ENCODE measurements at regions not wholly inside any gene's neighbourhood (a gene's known extent, or its start where the extent isn't known, plus 50 kb on each side); places are given as distances from the start of the nearest gene placed in this dataset.

DNA sequence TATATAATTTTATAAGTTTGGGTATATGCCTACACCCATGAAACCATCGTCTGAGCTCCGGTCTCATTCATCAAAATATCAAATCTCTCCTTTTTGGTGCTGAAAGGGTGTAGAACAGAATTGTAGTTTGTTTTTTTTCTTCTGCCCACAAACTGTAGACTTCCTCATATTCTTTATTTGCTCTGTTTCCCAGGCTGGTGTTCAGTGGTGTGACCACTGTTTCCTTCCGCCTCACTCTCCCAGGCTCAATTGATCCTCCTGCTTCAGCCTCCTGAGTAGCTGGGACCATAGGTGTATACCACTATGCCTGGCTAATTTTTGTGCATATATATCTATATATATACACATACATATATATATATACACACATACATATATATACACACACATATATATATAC lies 139.6 kb upstream of the HCRTR2 start:
- Mint-ChIP-seq H3K4me3 (ENCODE audit: unreplicated experiment) (no peak overlapping the region), H3K36me3 (ENCODE audit: unreplicated experiment) (no peaks in the 10 kb centered on the region), H3K9me3 (ENCODE audit: unreplicated experiment) (no peaks in the 10 kb centered on the region), H3K4me1 (ENCODE audit: low read depth, unreplicated experiment) (no peaks in the 10 kb centered on the region), H3K27ac (ENCODE audit: unreplicated experiment) (no peak overlapping the region), H3K27me3 (ENCODE audit: unreplicated experiment) (no peaks in the 10 kb centered on the region)
- DNase-seq: no peak
- TF ChIP-seq, protein P1, sequence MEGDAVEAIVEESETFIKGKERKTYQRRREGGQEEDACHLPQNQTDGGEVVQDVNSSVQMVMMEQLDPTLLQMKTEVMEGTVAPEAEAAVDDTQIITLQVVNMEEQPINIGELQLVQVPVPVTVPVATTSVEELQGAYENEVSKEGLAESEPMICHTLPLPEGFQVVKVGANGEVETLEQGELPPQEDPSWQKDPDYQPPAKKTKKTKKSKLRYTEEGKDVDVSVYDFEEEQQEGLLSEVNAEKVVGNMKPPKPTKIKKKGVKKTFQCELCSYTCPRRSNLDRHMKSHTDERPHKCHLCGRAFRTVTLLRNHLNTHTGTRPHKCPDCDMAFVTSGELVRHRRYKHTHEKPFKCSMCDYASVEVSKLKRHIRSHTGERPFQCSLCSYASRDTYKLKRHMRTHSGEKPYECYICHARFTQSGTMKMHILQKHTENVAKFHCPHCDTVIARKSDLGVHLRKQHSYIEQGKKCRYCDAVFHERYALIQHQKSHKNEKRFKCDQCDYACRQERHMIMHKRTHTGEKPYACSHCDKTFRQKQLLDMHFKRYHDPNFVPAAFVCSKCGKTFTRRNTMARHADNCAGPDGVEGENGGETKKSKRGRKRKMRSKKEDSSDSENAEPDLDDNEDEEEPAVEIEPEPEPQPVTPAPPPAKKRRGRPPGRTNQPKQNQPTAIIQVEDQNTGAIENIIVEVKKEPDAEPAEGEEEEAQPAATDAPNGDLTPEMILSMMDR (IDR thresholded peaks at IDR 0.05; ENCODE audit: partially characterized antibody, unreplicated experiment): no peak

DNA sequence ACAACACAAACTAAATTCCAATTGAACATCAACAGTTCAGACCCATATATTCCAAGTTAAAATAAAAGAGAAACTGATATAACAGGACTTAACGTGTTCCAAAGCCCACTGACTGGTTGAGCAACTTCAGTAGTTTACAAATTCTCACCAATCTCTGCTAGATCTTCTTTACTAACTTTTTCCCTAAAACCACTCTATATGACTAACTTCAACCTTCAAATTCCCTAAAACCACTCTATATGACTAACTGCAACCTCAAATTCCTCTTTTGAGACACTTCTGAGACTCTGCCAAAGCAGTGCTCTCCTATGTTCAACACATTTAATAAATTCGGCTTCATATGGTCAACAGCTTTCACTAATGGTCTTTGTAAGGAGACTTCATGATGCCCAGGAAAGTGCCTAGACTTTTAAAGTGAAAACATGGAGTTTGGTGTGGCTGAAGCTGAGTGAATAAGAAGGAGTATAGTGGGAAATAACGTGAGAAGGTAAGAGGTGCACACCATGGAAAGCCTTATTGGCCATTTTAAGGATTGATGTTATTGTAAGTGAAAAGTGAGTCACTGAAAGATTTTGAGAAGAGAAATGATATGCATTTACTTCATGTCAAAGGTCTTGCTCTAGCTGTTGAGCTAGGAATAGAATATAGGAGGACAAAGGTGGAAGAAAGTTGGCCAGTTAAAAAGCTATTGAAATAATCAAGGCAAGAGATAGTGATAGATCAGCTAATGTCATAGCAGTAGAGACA lies 134.0 kb upstream of the HCRTR2 start:
- H3K4me3 Mint-ChIP-seq (ENCODE audit: unreplicated experiment): no peak overlapping the region

DNA sequence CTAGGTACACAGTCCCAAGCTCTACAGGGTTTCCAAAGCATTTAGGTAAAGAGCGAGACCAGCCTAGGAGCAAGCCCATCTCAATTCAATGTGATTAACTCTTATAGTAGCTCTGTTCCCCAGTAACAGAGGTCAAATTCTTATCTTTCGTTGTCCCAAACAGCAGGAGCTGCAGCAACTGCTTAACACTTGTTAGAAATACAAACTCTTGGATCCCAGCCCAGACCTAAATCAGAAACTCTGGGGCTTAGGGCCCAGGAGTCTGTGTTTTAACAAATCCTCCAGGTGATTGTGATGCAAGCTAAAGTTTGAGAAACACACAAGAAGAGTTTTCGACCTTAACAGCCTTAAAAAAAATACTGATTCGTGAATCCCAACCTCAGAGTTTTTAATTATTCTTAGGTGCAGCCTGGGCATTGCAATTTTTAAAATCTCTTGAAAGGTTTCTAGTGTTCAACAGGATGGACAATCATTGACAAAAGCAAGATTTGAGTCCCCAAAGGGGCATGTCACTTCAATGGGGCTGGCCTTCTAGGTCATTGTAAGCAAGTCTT lies 127.4 kb upstream of the HCRTR2 start:
- TF ChIP-seq, protein P1 (IDR thresholded peaks at IDR 0.05; ENCODE audit: partially characterized antibody, unreplicated experiment): no peak
- H3K4me1 Mint-ChIP-seq (ENCODE audit: low read depth, unreplicated experiment): no peaks in the 10 kb centered on the region
- H3K9me3 Mint-ChIP-seq (ENCODE audit: unreplicated experiment): no peaks in the 10 kb centered on the region
- H3K27ac Mint-ChIP-seq (ENCODE audit: unreplicated experiment): no peak overlapping the region
- H3K4me3 Mint-ChIP-seq (ENCODE audit: unreplicated experiment): no peak overlapping the region
- H3K27me3 Mint-ChIP-seq (ENCODE audit: unreplicated experiment): peaks cover 2% of the 10 kb centered on the region
- no peak for DNase-seq
- H3K36me3 Mint-ChIP-seq (ENCODE audit: unreplicated experiment): no peaks in the 10 kb centered on the region

More for the DNA sequence above, 134.0 kb upstream of the HCRTR2 start:
- Mint-ChIP-seq H3K27me3 (ENCODE audit: unreplicated experiment) (peaks cover 2% of the 10 kb centered on the region), H3K4me1 (ENCODE audit: low read depth, unreplicated experiment) (no peaks in the 10 kb centered on the region), H3K27ac (ENCODE audit: unreplicated experiment) (no peak overlapping the region), H3K36me3 (ENCODE audit: unreplicated experiment) (no peaks in the 10 kb centered on the region), H3K9me3 (ENCODE audit: unreplicated experiment) (no peaks in the 10 kb centered on the region)
- DNase-seq: no peak
- TF ChIP-seq, protein P1 (IDR thresholded peaks at IDR 0.05; ENCODE audit: partially characterized antibody, unreplicated experiment): no peak

- no peaks in the 10 kb centered on the region for H3K9me3 Mint-ChIP-seq (ENCODE audit: unreplicated experiment)
- no peak overlapping the region for H3K27ac Mint-ChIP-seq (ENCODE audit: unreplicated experiment)
Measured at GRCh38 chr6:55047451-55048044, 126.8 kb upstream of the HCRTR2 start.

More at GRCh38 chr6:55047451-55048044, 126.8 kb upstream of the HCRTR2 start:
- no peak overlapping the region for H3K4me3 Mint-ChIP-seq (ENCODE audit: unreplicated experiment)
- H3K4me1 Mint-ChIP-seq (ENCODE audit: low read depth, unreplicated experiment): no peaks in the 10 kb centered on the region
- TF ChIP-seq, protein P1 (IDR thresholded peaks at IDR 0.05; ENCODE audit: partially characterized antibody, unreplicated experiment): no peak
- DNase-seq: no peak
- peaks cover 2% of the 10 kb centered on the region for H3K27me3 Mint-ChIP-seq (ENCODE audit: unreplicated experiment)
- H3K36me3 Mint-ChIP-seq (ENCODE audit: unreplicated experiment): no peaks in the 10 kb centered on the region

Measured in glutamatergic neuron (in vitro differentiated cells).